ENCODE measurements at regions not wholly inside any gene's neighbourhood (a gene's known extent, or its start where the extent isn't known, plus 50 kb on each side); places are given as distances from the start of the nearest gene placed in this dataset.

DNA sequence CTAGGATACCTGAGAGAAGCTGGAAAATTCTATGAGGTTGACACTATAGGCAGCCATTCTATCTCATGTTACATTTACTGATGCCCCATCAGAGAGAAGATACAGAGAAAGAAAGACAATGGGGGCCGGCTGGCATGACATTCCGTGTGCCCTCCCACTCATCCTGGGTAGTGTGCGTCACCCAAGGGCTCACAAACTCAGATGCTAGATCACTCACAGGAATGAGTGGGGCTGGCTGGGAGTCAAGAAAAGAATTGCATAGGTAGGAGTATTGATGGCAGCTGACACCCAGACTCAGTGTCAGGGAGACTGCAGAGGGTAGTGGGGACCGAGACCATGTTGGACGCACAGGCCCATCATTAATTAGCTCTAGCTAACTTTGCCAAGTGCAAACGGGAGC is 1113.5 kb upstream of the AUTS2 start:
- no peak for TF ChIP-seq POLR2A (IDR thresholded peaks at IDR 0.05)
- no peak for TF ChIP-seq CTCF (IDR thresholded peaks at IDR 0.05)

All from ovary (tissue), 3 donors.